AG10803 (cell line): ENCODE measurements at regions not wholly inside any gene's neighbourhood (a gene's known extent, or its start where the extent isn't known, plus 50 kb on each side); places are given as distances from the start of the nearest gene placed in this dataset.

Experiments used
- DNase-seq: peaks from one replicate; pipeline ENCODE4 v3.0.0; 2010; ENCODE audit warnings: low read depth
- H3K4me3 ChIP-seq: 2 replicates; pipeline ENCODE4 v1.5.1; 2011; ENCODE audit warnings: mild to moderate bottlenecking, low read length, control low read depth
- TF ChIP-seq, protein P1 (sequence below): conservative IDR thresholded peaks from 2 replicates; pipeline ENCODE4 v1.5.1; 2011; ENCODE audit warnings: mild to moderate bottlenecking, low read length, control low read depth, inconsistent platforms

DNA sequence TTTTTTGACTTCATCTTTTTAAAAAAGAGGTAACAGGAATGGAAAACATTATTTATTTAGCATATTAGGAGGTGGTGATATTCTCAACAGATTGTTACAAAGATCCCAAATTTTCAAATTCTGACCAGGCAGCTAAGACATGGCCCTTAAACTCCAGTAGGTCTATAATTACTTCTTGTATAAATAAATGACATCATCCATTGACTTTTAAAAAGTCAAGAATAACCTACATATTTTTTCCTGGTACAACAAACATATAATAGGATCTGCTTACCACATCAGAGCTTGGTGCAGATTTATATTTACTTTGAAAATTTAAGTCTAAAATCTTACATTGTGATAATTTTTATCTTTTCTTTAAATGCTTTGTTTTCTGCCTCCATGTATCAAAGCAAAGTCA lies 92.2 kb upstream of the TRPM3 start:
- DNase-seq = no peak
- TF ChIP-seq, protein P1, sequence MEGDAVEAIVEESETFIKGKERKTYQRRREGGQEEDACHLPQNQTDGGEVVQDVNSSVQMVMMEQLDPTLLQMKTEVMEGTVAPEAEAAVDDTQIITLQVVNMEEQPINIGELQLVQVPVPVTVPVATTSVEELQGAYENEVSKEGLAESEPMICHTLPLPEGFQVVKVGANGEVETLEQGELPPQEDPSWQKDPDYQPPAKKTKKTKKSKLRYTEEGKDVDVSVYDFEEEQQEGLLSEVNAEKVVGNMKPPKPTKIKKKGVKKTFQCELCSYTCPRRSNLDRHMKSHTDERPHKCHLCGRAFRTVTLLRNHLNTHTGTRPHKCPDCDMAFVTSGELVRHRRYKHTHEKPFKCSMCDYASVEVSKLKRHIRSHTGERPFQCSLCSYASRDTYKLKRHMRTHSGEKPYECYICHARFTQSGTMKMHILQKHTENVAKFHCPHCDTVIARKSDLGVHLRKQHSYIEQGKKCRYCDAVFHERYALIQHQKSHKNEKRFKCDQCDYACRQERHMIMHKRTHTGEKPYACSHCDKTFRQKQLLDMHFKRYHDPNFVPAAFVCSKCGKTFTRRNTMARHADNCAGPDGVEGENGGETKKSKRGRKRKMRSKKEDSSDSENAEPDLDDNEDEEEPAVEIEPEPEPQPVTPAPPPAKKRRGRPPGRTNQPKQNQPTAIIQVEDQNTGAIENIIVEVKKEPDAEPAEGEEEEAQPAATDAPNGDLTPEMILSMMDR = no peak
- H3K4me3 ChIP-seq = no peak overlapping the region

DNA sequence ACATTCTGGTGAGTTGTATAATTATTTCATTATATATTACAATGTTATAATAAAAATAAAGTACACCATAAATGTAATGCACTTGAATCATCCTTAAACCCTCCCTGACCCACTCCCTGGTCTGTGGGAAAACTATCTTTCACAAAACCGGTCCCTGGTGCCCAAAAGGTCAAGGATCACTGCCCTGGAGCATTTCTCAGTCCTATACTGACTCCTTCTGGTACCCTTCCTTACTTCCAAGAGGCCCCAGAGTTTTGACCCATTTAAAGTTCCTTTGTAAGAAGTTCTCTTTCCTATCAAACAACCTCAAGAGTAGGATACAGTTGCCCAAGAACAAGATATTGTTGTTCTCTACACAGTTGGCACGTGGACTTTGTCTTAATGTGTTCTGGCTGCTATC lies 88.9 kb upstream of the TRPM3 start:
- TF ChIP-seq, protein P1 = peak; percentile 9; the same call in 1 of the 2 replicates
- no peak overlapping the region for H3K4me3 ChIP-seq
- DNase-seq = no peak

DNA sequence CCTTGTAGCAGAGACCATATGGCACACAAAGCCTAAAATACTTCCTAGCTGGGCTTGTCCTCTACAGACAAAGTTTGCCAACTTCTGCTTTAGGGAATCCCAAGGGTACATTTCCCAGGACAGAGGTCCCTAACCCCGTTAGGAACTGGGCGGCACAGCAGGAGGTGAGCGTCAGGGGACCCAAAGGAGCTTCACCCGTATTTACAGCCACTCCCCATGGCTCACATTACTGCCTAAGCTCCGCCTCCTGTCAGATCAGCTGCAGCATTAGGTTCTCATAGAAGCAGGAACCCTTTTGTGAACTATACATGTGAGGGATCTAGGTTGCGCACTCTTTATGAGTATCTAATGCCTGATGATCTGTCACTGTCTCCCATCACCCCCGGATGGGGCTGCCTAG lies 88.5 kb upstream of the TRPM3 start:
- H3K4me3 ChIP-seq = no peak overlapping the region
- DNase-seq = no peak
- TF ChIP-seq, protein P1 = no peak

DNA sequence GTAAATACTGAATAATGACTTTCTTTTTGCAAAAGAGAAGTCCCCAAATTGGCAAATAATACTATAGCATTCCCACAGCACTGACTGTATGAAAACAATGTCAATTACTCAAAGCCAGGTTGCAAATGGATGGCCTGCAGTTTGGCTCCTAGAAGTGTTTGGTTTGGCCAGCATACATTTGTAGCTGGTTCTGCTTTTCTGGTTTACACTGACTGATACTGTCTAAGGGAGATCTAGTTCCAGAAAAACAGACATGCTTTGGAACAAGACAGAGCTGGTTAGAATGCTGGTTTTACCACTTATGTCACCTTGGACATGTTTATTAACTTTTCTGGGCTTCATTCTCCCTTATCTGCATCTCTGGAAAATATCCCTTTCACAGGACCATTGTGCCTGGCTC lies 81.5 kb upstream of the TRPM3 start:
- no peak overlapping the region for H3K4me3 ChIP-seq
- DNase-seq = no peak
- TF ChIP-seq, protein P1 = no peak

DNA sequence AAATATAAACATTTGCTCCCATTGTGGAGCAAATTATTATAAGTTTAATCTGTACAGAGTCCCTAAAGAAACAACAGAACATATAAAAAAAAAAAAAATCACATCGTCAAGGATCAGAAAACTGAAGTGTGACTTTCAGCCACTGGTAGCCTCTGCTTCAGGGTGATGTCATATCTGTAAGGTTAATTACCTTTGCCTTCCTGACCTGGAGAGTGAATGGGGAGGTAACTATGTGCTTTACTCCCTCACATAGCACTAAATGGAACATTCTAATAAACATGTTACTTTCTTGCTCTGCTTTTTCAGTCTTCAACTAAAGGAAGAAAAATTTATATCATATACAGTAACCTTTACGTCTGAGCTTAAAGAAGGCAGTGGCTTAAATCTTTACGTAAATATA lies 70.3 kb upstream of the TRPM3 start:
- no peak overlapping the region for H3K4me3 ChIP-seq
- TF ChIP-seq, protein P1 = no peak
- no peak for DNase-seq

DNA sequence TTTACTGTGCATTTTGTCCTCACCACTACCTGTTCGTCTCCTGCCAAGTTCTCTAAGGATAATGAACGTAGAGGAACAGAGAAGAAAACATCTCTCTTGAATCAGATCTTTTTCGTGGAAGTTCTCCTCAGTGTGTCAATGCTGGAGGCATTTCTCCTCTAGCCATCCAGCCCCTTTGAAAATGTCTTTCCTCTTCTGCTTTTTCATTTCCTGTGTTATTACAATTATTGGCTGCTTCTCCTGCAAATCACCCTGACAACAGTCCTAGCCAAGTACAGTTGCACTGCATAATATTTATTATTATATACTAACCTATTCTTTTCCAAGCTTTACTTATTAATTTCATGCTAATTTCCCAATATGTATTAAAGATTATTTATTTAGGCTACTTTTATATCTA lies 61.8 kb upstream of the TRPM3 start:
- TF ChIP-seq, protein P1 = no peak
- DNase-seq = no peak
- H3K4me3 ChIP-seq = no peak overlapping the region

DNA sequence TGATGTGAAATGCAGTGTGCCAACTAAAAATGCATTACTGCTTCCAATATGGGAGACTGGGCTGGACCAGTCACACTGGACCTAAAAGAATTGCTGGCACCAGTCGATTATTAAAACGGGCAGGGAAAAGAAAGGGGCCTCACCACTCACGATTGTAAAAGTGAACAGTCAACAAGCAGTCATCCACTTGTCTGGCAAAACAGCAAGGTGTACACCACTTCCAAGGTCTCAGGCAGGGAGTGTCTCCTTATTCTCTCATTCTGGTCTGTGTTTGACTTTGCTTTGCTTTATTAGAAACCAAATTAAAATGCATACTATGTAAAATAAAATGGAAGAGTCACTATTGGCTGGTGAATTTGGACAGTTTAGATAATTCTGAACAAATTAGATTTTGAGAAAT lies 57.8 kb upstream of the TRPM3 start:
- TF ChIP-seq, protein P1 = no peak
- no peak overlapping the region for H3K4me3 ChIP-seq

More for the DNA sequence above, 57.8 kb upstream of the TRPM3 start:
- no peak for DNase-seq
